Trophoblast cell (in vitro differentiated cells and primary cell): ENCODE measurements at regions not wholly inside any gene's neighbourhood (a gene's known extent, or its start where the extent isn't known, plus 50 kb on each side); places are given as distances from the start of the nearest gene placed in this dataset.

Experiments used
- DNase-seq, 2 donors: peaks; one replicate each; pipeline ENCODE4 v3.0.0-alpha.2; 2016
- H2AFZ ChIP-seq: 2 replicates; pipeline ENCODE4 v1.6.1; 2013; ENCODE audit warnings: low read length, moderate library complexity, mild to moderate bottlenecking; ENCODE audit not compliant: insufficient read depth, poor library complexity
- H2AK5ac ChIP-seq: 2 replicates; pipeline ENCODE4 v1.6.1; 2013; ENCODE audit warnings: mild to moderate bottlenecking, low read length
- H2BK120ac ChIP-seq: 2 replicates; pipeline ENCODE4 v1.6.1; 2013; ENCODE audit warnings: low read length, mild to moderate bottlenecking, moderate library complexity; ENCODE audit not compliant: insufficient read depth, poor library complexity
- H2BK12ac ChIP-seq: 2 replicates; pipeline ENCODE4 v1.6.1; 2013; ENCODE audit warnings: mild to moderate bottlenecking, low read length, moderate library complexity
- H2BK5ac ChIP-seq: 2 replicates; pipeline ENCODE4 v1.6.1; 2013; ENCODE audit warnings: low read length, low read depth, moderate library complexity, mild to moderate bottlenecking; ENCODE audit not compliant: poor library complexity
- H3K14ac ChIP-seq: 2 replicates; pipeline ENCODE4 v1.6.1; 2013; ENCODE audit warnings: mild to moderate bottlenecking, low read length
- H3K18ac ChIP-seq: 2 replicates; pipeline ENCODE4 v1.6.1; 2013; ENCODE audit warnings: mild to moderate bottlenecking, low read length
- H3K23ac ChIP-seq: 2 replicates; pipeline ENCODE4 v1.6.1; 2013; ENCODE audit warnings: low read length
- H3K27ac ChIP-seq: 2 replicates; pipeline ENCODE4 v1.5.1; 2013; ENCODE audit warnings: low read depth, mild to moderate bottlenecking, inconsistent platforms, low read length, moderate library complexity
- H3K27me3 ChIP-seq: 2 replicates; pipeline ENCODE4 v1.6.1; 2013; ENCODE audit warnings: inconsistent platforms, mild to moderate bottlenecking, low read length, moderate library complexity; ENCODE audit not compliant: insufficient read depth
- H3K36me3 ChIP-seq, 2 experiments: 1 replicate in 1 of 2; 2 replicates in 1 of 2; pipeline ENCODE4 v1.6.1; 2013; ENCODE audit warnings: low read length in 2 of 2, mild to moderate bottlenecking in 2 of 2, moderate library complexity in 1 of 2; ENCODE audit not compliant: insufficient read depth in 2 of 2, control insufficient read depth in 1 of 2
- H3K4ac ChIP-seq: 2 replicates; pipeline ENCODE4 v1.6.1; 2013; ENCODE audit warnings: low read depth, mild to moderate bottlenecking, low read length, moderate library complexity
- H3K4me1 ChIP-seq, 2 experiments: 1 replicate in 1 of 2; 2 replicates in 1 of 2; pipeline ENCODE4 v1.6.1; 2013; ENCODE audit warnings: low read length in 2 of 2, mild to moderate bottlenecking in 2 of 2, moderate library complexity in 1 of 2; ENCODE audit not compliant: insufficient read depth in 2 of 2, control insufficient read depth in 1 of 2
- H3K4me2 ChIP-seq: 2 replicates; pipeline ENCODE4 v1.6.1; 2013; ENCODE audit warnings: inconsistent platforms, mild to moderate bottlenecking, low read length, moderate library complexity
- H3K4me3 ChIP-seq: 2 replicates; pipeline ENCODE4 v1.5.1; 2013; ENCODE audit warnings: mild to moderate bottlenecking, low read depth, low read length, inconsistent platforms
- H3K79me1 ChIP-seq: one replicate; pipeline ENCODE4 v1.6.1; 2013; ENCODE audit warnings: low read length
- H3K79me2 ChIP-seq: 2 replicates; pipeline ENCODE4 v1.6.1; 2013; ENCODE audit warnings: low read length, mild to moderate bottlenecking; ENCODE audit not compliant: control insufficient read depth, insufficient read depth, poor library complexity
- H3K9ac ChIP-seq: 2 replicates; pipeline ENCODE4 v1.6.1; 2013; ENCODE audit warnings: mild to moderate bottlenecking, low read length
- H3K9me3 ChIP-seq: 2 replicates; pipeline ENCODE4 v1.6.1; 2013; ENCODE audit warnings: low read depth, mild to moderate bottlenecking, control low read depth, inconsistent platforms, low read length; ENCODE audit not compliant: insufficient read depth
- H4K12ac ChIP-seq: 2 replicates; pipeline ENCODE4 v1.6.1; 2013; ENCODE audit warnings: low read depth, mild to moderate bottlenecking, low read length, moderate library complexity
- H4K8ac ChIP-seq: 2 replicates; pipeline ENCODE4 v1.6.1; 2013; ENCODE audit warnings: low read depth, mild to moderate bottlenecking, low read length, moderate library complexity
- H4K91ac ChIP-seq: one replicate; pipeline ENCODE4 v1.6.1; 2013; ENCODE audit warnings: low read depth, mild to moderate bottlenecking, low read length, moderate library complexity
- WGBS: extraction: QIAGEN DNeasy Blood & Tissue Kit; methylation state at CpG from one replicate; pipeline ENCODE4 v1.1.7; 2013; ENCODE audit warnings: missing lambda C conversion rate; ENCODE audit not compliant: insufficient read length, insufficient coverage; ENCODE audit errors: extremely low coverage; 5-methylcytosine and 5-hydroxymethylcytosine counted together

- H3K4me2 ChIP-seq: no peak overlapping the region
- H2BK120ac ChIP-seq: no peak overlapping the region
- H3K79me1 ChIP-seq: no peaks in the 10 kb centered on the region
- no peak overlapping the region for H2AK5ac ChIP-seq
- no peak overlapping the region for H3K27ac ChIP-seq
- no peaks in the 10 kb centered on the region for H3K4me1 ChIP-seq
- DNase-seq: no peak
- H2BK12ac ChIP-seq: no peak overlapping the region
- H3K36me3 ChIP-seq: no peaks in the 10 kb centered on the region
- H3K14ac ChIP-seq: no peak overlapping the region
- no peaks in the 10 kb centered on the region for H3K79me2 ChIP-seq
- H3K4me3 ChIP-seq: no peak overlapping the region
- no peak overlapping the region for H2BK5ac ChIP-seq
- H3K4ac ChIP-seq: no peak overlapping the region
- no peak overlapping the region for H3K9ac ChIP-seq
- H3K9me3 ChIP-seq: no peaks in the 10 kb centered on the region
- H3K27me3 ChIP-seq: no peaks in the 10 kb centered on the region
- no peak overlapping the region for H2AFZ ChIP-seq
- no peak overlapping the region for H4K91ac ChIP-seq
- no peak overlapping the region for H4K12ac ChIP-seq
- H3K18ac ChIP-seq: no peak overlapping the region
- no peak overlapping the region for H3K23ac ChIP-seq
- H4K8ac ChIP-seq: no peak overlapping the region
- no CpG with 5 or more reads among the region's 2 CpGs for WGBS
These were observed 856.8 kb upstream of the ACVR2A start for GRCh38 chr2:146987996-146988395.

- Histone ChIP-seq H3K4me2 (no peak overlapping the region), H3K9me3 (no peaks in the 10 kb centered on the region), H3K18ac (no peak overlapping the region), H2BK12ac (no peak overlapping the region), H4K91ac (no peak overlapping the region), H3K27ac (no peak overlapping the region), H2BK5ac (no peak overlapping the region), H3K9ac (no peak overlapping the region), H3K14ac (no peak overlapping the region), H3K79me1 (no peaks in the 10 kb centered on the region), H3K4ac (no peak overlapping the region), H3K79me2 (no peaks in the 10 kb centered on the region), H4K12ac (no peak overlapping the region), H2AFZ (no peak overlapping the region), H4K8ac (no peak overlapping the region), H3K36me3 (no peaks in the 10 kb centered on the region), H2AK5ac (no peak overlapping the region), H3K23ac (no peak overlapping the region), H3K4me1 (no peaks in the 10 kb centered on the region), H3K27me3 (no peaks in the 10 kb centered on the region), H3K4me3 (no peak overlapping the region), H2BK120ac (no peak overlapping the region)
- DNase-seq: no peak
- WGBS: no CpG with 5 or more reads among the region's 4 CpGs
These were observed 858.7 kb upstream of the ACVR2A start for GRCh38 chr2:146986161-146986560.

- no peak overlapping the region for H2AK5ac ChIP-seq
- no peak overlapping the region for H2BK12ac ChIP-seq
- DNase-seq: no peak
- H2BK5ac ChIP-seq: no peak overlapping the region
- H4K8ac ChIP-seq: no peak overlapping the region
- no peak overlapping the region for H2BK120ac ChIP-seq
- no peaks in the 10 kb centered on the region for H3K9me3 ChIP-seq
- H4K12ac ChIP-seq: no peak overlapping the region
- H3K79me2 ChIP-seq: no peaks in the 10 kb centered on the region
- H4K91ac ChIP-seq: no peak overlapping the region
- H3K14ac ChIP-seq: no peak overlapping the region
- no peak overlapping the region for H3K4ac ChIP-seq
- H3K9ac ChIP-seq: no peak overlapping the region
- H3K4me3 ChIP-seq: no peak overlapping the region
- no peaks in the 10 kb centered on the region for H3K36me3 ChIP-seq
- WGBS: no CpG with 5 or more reads among the region's 2 CpGs
- no peak overlapping the region for H3K18ac ChIP-seq
- H3K27me3 ChIP-seq: no peaks in the 10 kb centered on the region
- H3K4me1 ChIP-seq: no peaks in the 10 kb centered on the region
- H3K23ac ChIP-seq: no peak overlapping the region
- H3K79me1 ChIP-seq: no peaks in the 10 kb centered on the region
- H3K4me2 ChIP-seq: no peak overlapping the region
- no peak overlapping the region for H2AFZ ChIP-seq
- no peak overlapping the region for H3K27ac ChIP-seq
These were observed 859.1 kb upstream of the ACVR2A start for GRCh38 chr2:146985753-146986152.

- no peak for DNase-seq
- no peak overlapping the region for H3K4me3 ChIP-seq
- H3K14ac ChIP-seq: no peak overlapping the region
- no peak overlapping the region for H4K91ac ChIP-seq
- H2AFZ ChIP-seq: no peak overlapping the region
- no peak overlapping the region for H3K4ac ChIP-seq
- no peak overlapping the region for H3K9ac ChIP-seq
- H4K8ac ChIP-seq: no peak overlapping the region
- no peak overlapping the region for H2AK5ac ChIP-seq
- no peaks in the 10 kb centered on the region for H3K27me3 ChIP-seq
- no peak overlapping the region for H3K4me2 ChIP-seq
- H3K79me2 ChIP-seq: no peaks in the 10 kb centered on the region
- no peak overlapping the region for H4K12ac ChIP-seq
- no peak overlapping the region for H3K27ac ChIP-seq
- WGBS: no CpG with 5 or more reads among the region's 4 CpGs
- no peak overlapping the region for H2BK120ac ChIP-seq
- H3K36me3 ChIP-seq: no peaks in the 10 kb centered on the region
- H3K9me3 ChIP-seq: no peaks in the 10 kb centered on the region
- H3K18ac ChIP-seq: no peak overlapping the region
- no peak overlapping the region for H2BK12ac ChIP-seq
- no peak overlapping the region for H2BK5ac ChIP-seq
- no peak overlapping the region for H3K23ac ChIP-seq
- H3K4me1 ChIP-seq: no peaks in the 10 kb centered on the region
- H3K79me1 ChIP-seq: no peaks in the 10 kb centered on the region
These were observed 860.8 kb upstream of the ACVR2A start for GRCh38 chr2:146984014-146984413.
